HepG2 (cell line): ENCODE measurements at regions not wholly inside any gene's neighbourhood (a gene's known extent, or its start where the extent isn't known, plus 50 kb on each side); places are given as distances from the start of the nearest gene placed in this dataset.

ENCODE experiments used
- ATAC-seq: fragments of 200-7000 bp; cut with Tn5 transposase; 3 replicates; pipeline ENCODE4 v1.9.1; 2020; ENCODE audit warnings: mild to moderate bottlenecking, moderate library complexity
- BruUV-seq: library from RNA; stranded (reverse); fragments of 400-500 nt; replicated peaks from 2 replicates; lab custom pipeline; 2021; lab: Mats Ljungman, UMichigan
- CTCF ChIA-PET: fragments of 300-600 bp; formaldehyde crosslinking; extraction: SDS; loops from one replicate; lab custom pipeline; 2021; ENCODE audit warnings: low total read pairs, inconsistent platforms, low intra/inter-chr PET ratio; lab: Yijun Ruan, JAX
- POLR2A ChIA-PET: fragments of 350-600 bp; sonication (Branson Sonifier 250); formaldehyde crosslinking; loops from one replicate; lab custom pipeline; 2020; ENCODE audit warnings: antibody characterized with exemption, inconsistent platforms; lab: Yijun Ruan, JAX
- DNase-seq: peaks from one replicate; pipeline ENCODE4 v3.0.0-alpha.2; 2015; ENCODE audit warnings: low spot score
- FAIRE-seq: peaks from 3 replicates; lab custom pipeline; 2011; peaks lifted over from hg19 to GRCh38; lab: Jason Lieb, UNC
- H2AFZ ChIP-seq: one replicate; pipeline ENCODE4 v1.6.1; 2011; ENCODE audit warnings: low read length, inconsistent platforms
- H3K27ac ChIP-seq: fragments of 300-600 bp; 3 replicates; pipeline ENCODE4 v1.8.0; 2011; ENCODE audit warnings: mixed run types, mild to moderate bottlenecking, mixed read lengths, low read length, inconsistent platforms; ENCODE audit not compliant: insufficient read depth; ENCODE audit errors: extremely low read length
- H3K27me3 ChIP-seq, 2 experiments: fragments of 200-600 bp in 1 of 2; 2 replicates in 1 of 2; 3 replicates in 1 of 2; pipeline versions ENCODE4 v1.6.0 to v1.8.0; 2011; ENCODE audit warnings: low read length in 2 of 2, mild to moderate bottlenecking in 2 of 2, moderate library complexity in 2 of 2, inconsistent platforms in 1 of 2; ENCODE audit not compliant: insufficient read depth in 2 of 2, control insufficient read depth in 1 of 2
- H3K36me3 ChIP-seq, 2 experiments: fragments of 200-600 bp in 1 of 2; replicated peaks in 1 of 2; 2 replicates in 1 of 2; 3 replicates in 1 of 2; pipeline versions ENCODE4 v1.5.1 to v1.8.0; 2011; ENCODE audit warnings: low read length in 2 of 2, inconsistent platforms in 1 of 2; ENCODE audit not compliant: insufficient read depth in 2 of 2, control insufficient read depth in 1 of 2
- H3K4me1 ChIP-seq: 2 replicates; pipeline ENCODE4 v1.5.1; 2012; ENCODE audit warnings: low read length, inconsistent platforms; ENCODE audit not compliant: insufficient read depth
- H3K4me2 ChIP-seq: 2 replicates; pipeline ENCODE4 v1.6.0; 2011; ENCODE audit warnings: low read depth, low read length, inconsistent platforms
- H3K4me3 ChIP-seq, 3 experiments: fragments of 200-600 bp in 1 of 3; sonication (generic), shearing (Covaris generic) in 1 of 3; replicated peaks in 1 of 3; 2 replicates each; pipeline ENCODE4 v1.5.1; 2011 to 2016; ENCODE audit warnings: low read length in 3 of 3, inconsistent platforms in 2 of 3, low read depth in 2 of 3, mild to moderate bottlenecking in 2 of 3, control low read depth in 1 of 3, mixed read lengths in 1 of 3; ENCODE audit not compliant: insufficient read depth in 1 of 3
- H3K79me2 ChIP-seq: one replicate; pipeline ENCODE4 v1.6.1; 2011; ENCODE audit warnings: low read length, inconsistent platforms; ENCODE audit not compliant: insufficient read depth
- H3K9ac ChIP-seq: 2 replicates; pipeline ENCODE4 v1.6.0; 2011; ENCODE audit warnings: mild to moderate bottlenecking, low read depth, low read length, inconsistent platforms; ENCODE audit not compliant: insufficient read depth
- H3K9me3 ChIP-seq: 2 replicates; pipeline ENCODE4 v1.5.1; 2012; ENCODE audit warnings: mild to moderate bottlenecking, low read length
- H4K20me1 ChIP-seq: 2 replicates; pipeline ENCODE4 v1.6.0; 2011; ENCODE audit warnings: inconsistent platforms, mild to moderate bottlenecking, low read length, moderate library complexity; ENCODE audit not compliant: insufficient read depth
- CCDC6 ChIP-seq: sonication (generic); formaldehyde crosslinking; IDR thresholded peaks from 2 replicates; pipeline ENCODE4 v1.8.1; 2022; ENCODE audit warnings: mild to moderate bottlenecking, missing genetic modification reagents, moderate library complexity
- GZF1 ChIP-seq: sonication (generic); formaldehyde crosslinking; IDR thresholded peaks from 2 replicates; pipeline ENCODE4 v1.5.1; 2020; ENCODE audit warnings: mild to moderate bottlenecking, missing genetic modification reagents
- KAT7 ChIP-seq: IDR thresholded peaks from 2 replicates; pipeline ENCODE4 v1.6.1; 2018; ENCODE audit warnings: borderline replicate concordance, missing compliant biosample characterization
- KLF6 ChIP-seq: IDR thresholded peaks from 2 replicates; pipeline ENCODE4 v1.8.0; 2016; ENCODE audit warnings: missing biosample characterization, missing genetic modification reagents
- MIER3 ChIP-seq: IDR thresholded peaks from 2 replicates; pipeline ENCODE4 v1.6.1; 2016; ENCODE audit warnings: missing compliant biosample characterization, borderline replicate concordance
- ZFP82 ChIP-seq: sonication (generic); formaldehyde crosslinking; IDR thresholded peaks from 2 replicates; pipeline ENCODE4 v1.5.1; 2020; ENCODE audit warnings: mild to moderate bottlenecking, missing genetic modification reagents, borderline replicate concordance
- ZNF138 ChIP-seq: sonication (generic); formaldehyde crosslinking; IDR thresholded peaks from 2 replicates; pipeline ENCODE4 v1.5.0; 2020; ENCODE audit warnings: mild to moderate bottlenecking, low read depth, missing genetic modification reagents
- WGBS: methylation state at CpG from one replicate; pipeline ENCODE4 v1.1.6; 2017; ENCODE audit warnings: low lambda C conversion rate; 5-methylcytosine and 5-hydroxymethylcytosine counted together
- in situ Hi-C: cut with HindIII; loops from 2 replicates; pipeline ENCODE4 v1.10.0; 2017; ENCODE audit warnings: low pct_unique_long_range_greater_than_20kb; ENCODE audit not compliant: extremely low pct_ligation_motif_present
- intact Hi-C: fragments of 100-400 bp; cut with micrococcal nuclease; formaldehyde crosslinking; loops from one replicate; pipeline ENCODE4 v1.10.0; 2022; ENCODE audit not compliant: unreplicated experiment
- TF ChIP-seq, protein P1 (sequence below): sonication (generic); formaldehyde crosslinking; IDR thresholded peaks from 2 replicates; pipeline ENCODE4 v1.8.1; 2022; ENCODE audit warnings: low read depth, mild to moderate bottlenecking, missing genetic modification reagents
- TF ChIP-seq, protein P2 (sequence below): IDR thresholded peaks from 2 replicates; pipeline ENCODE4 v1.6.1; 2012; ENCODE audit warnings: low read length, improper control_type of control experiment

- TF ChIP-seq CCDC6 (no peak), GZF1 (no peak)
- TF ChIP-seq, all 625 proteins: peak for 0
Observed at GRCh38 chr7:86212976-86213375, 430.7 kb upstream of the GRM3 start (continued).

- Histone ChIP-seq H3K9me3 (no peaks in the 10 kb centered on the region), H3K27ac (no peak overlapping the region), H3K9ac (no peak overlapping the region), H3K4me3 (no peak overlapping the region), H4K20me1 (no peaks in the 10 kb centered on the region), H3K4me1 (no peaks in the 10 kb centered on the region), H3K79me2 (no peaks in the 10 kb centered on the region), H3K36me3 (no peaks in the 10 kb centered on the region), H3K27me3 (no peaks in the 10 kb centered on the region), H2AFZ (no peak overlapping the region), H3K4me2 (no peak overlapping the region)
- no peak for TF ChIP-seq KLF6 (CRISPR knock-in tag)
- TF ChIP-seq, protein P1, sequence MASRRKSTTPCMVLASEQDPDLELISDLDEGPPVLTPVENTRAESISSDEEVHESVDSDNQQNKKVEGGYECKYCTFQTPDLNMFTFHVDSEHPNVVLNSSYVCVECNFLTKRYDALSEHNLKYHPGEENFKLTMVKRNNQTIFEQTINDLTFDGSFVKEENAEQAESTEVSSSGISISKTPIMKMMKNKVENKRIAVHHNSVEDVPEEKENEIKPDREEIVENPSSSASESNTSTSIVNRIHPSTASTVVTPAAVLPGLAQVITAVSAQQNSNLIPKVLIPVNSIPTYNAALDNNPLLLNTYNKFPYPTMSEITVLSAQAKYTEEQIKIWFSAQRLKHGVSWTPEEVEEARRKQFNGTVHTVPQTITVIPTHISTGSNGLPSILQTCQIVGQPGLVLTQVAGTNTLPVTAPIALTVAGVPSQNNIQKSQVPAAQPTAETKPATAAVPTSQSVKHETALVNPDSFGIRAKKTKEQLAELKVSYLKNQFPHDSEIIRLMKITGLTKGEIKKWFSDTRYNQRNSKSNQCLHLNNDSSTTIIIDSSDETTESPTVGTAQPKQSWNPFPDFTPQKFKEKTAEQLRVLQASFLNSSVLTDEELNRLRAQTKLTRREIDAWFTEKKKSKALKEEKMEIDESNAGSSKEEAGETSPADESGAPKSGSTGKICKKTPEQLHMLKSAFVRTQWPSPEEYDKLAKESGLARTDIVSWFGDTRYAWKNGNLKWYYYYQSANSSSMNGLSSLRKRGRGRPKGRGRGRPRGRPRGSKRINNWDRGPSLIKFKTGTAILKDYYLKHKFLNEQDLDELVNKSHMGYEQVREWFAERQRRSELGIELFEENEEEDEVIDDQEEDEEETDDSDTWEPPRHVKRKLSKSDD (CRISPR knock-in tag) = no peak
- no peak for TF ChIP-seq MIER3 (CRISPR knock-in tag)
- no peak for TF ChIP-seq ZFP82 (CRISPR knock-in tag)
- TF ChIP-seq ZNF138 (CRISPR knock-in tag) = no peak
- TF ChIP-seq KAT7 (CRISPR knock-in tag) = no peak
- TF ChIP-seq, protein P2, sequence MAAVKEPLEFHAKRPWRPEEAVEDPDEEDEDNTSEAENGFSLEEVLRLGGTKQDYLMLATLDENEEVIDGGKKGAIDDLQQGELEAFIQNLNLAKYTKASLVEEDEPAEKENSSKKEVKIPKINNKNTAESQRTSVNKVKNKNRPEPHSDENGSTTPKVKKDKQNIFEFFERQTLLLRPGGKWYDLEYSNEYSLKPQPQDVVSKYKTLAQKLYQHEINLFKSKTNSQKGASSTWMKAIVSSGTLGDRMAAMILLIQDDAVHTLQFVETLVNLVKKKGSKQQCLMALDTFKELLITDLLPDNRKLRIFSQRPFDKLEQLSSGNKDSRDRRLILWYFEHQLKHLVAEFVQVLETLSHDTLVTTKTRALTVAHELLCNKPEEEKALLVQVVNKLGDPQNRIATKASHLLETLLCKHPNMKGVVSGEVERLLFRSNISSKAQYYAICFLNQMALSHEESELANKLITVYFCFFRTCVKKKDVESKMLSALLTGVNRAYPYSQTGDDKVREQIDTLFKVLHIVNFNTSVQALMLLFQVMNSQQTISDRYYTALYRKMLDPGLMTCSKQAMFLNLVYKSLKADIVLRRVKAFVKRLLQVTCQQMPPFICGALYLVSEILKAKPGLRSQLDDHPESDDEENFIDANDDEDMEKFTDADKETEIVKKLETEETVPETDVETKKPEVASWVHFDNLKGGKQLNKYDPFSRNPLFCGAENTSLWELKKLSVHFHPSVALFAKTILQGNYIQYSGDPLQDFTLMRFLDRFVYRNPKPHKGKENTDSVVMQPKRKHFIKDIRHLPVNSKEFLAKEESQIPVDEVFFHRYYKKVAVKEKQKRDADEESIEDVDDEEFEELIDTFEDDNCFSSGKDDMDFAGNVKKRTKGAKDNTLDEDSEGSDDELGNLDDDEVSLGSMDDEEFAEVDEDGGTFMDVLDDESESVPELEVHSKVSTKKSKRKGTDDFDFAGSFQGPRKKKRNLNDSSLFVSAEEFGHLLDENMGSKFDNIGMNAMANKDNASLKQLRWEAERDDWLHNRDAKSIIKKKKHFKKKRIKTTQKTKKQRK = no peak
- intact Hi-C loops = no loop called here
- WGBS = 23% methylated on average over 7 of the region's 8 CpGs
- DNase-seq (no peak), ATAC-seq (no peak), FAIRE-seq (no peak)
- ChIA-PET CTCF (no interaction called here), POLR2A (no interaction called here)
- no TSS peak for BruUV-seq
- in situ Hi-C loops = no loop called here
Observed at GRCh38 chr7:86209036-86209435, 434.7 kb upstream of the GRM3 start.
